ENCODE measurements at regions not wholly inside any gene's neighbourhood (a gene's known extent, or its start where the extent isn't known, plus 50 kb on each side); places are given as distances from the start of the nearest gene placed in this dataset.

GRCh38 chr1:213782941-213783672, 204.7 kb upstream of the PROX1 start:
- no peak for DNase-seq
- intact Hi-C loops (cut with DNase I), result no loop called here

GRCh38 chr1:213783893-213784292, 203.9 kb upstream of the PROX1 start:
- DNase-seq (no peak), FAIRE-seq (no peak)
- Histone ChIP-seq H3K4me1 (ENCODE audit: control insufficient read depth in 2 of 3, insufficient read depth in 2 of 3, low read depth in 1 of 3, low read length in 3 of 3) (no peaks in the 10 kb centered on the region), H3K27ac (ENCODE audit: low read depth in 2 of 2, low read length in 2 of 2) (no peak overlapping the region), H3K9ac (ENCODE audit: low read length in 3 of 3) (no peak overlapping the region), H3K36me3 (ENCODE audit: control insufficient read depth in 2 of 3, insufficient read depth in 3 of 3, low read length in 3 of 3) (no peaks in the 10 kb centered on the region), H3K27me3 (ENCODE audit: control insufficient read depth, insufficient read depth, low read length) (no peaks in the 10 kb centered on the region), H3K4me3 (ENCODE audit: low read length in 3 of 3) (no peak overlapping the region), H3K9me3 (ENCODE audit: control insufficient read depth in 2 of 3, insufficient read depth in 1 of 3, low read length in 3 of 3) (no peaks in the 10 kb centered on the region)
- no peak for TF ChIP-seq CTCF (IDR thresholded peaks at IDR 0.05; ENCODE audit: borderline replicate concordance, extremely low read depth, insufficient read depth)
- intact Hi-C loops (cut with DNase I), result no loop called here

More at GRCh38 chr1:213782941-213783672, 204.7 kb upstream of the PROX1 start:
- H3K4me1 ChIP-seq (ENCODE audit: control insufficient read depth in 2 of 3, insufficient read depth in 2 of 3, low read depth in 1 of 3, low read length in 3 of 3), result no peaks in the 10 kb centered on the region
- no peak for TF ChIP-seq CTCF (IDR thresholded peaks at IDR 0.05; ENCODE audit: borderline replicate concordance, extremely low read depth, insufficient read depth)
- H3K36me3 ChIP-seq (ENCODE audit: control insufficient read depth in 2 of 3, insufficient read depth in 3 of 3, low read length in 3 of 3), result no peaks in the 10 kb centered on the region
- no peaks in the 10 kb centered on the region for H3K9me3 ChIP-seq (ENCODE audit: control insufficient read depth in 2 of 3, insufficient read depth in 1 of 3, low read length in 3 of 3)
- H3K27me3 ChIP-seq (ENCODE audit: control insufficient read depth, insufficient read depth, low read length), result no peaks in the 10 kb centered on the region
- H3K4me3 ChIP-seq (ENCODE audit: low read length in 3 of 3), result no peak overlapping the region
- no peak overlapping the region for H3K27ac ChIP-seq (ENCODE audit: low read depth in 2 of 2, low read length in 2 of 2)
- no peak overlapping the region for H3K9ac ChIP-seq (ENCODE audit: low read length in 3 of 3)
- no peak for FAIRE-seq

- Histone ChIP-seq H3K27me3 (ENCODE audit: control insufficient read depth, insufficient read depth, low read length) (no peaks in the 10 kb centered on the region), H3K9ac (ENCODE audit: low read length in 3 of 3) (no peak overlapping the region), H3K27ac (ENCODE audit: low read depth in 2 of 2, low read length in 2 of 2) (no peak overlapping the region), H3K4me1 (ENCODE audit: control insufficient read depth in 2 of 3, insufficient read depth in 2 of 3, low read depth in 1 of 3, low read length in 3 of 3) (no peaks in the 10 kb centered on the region), H3K9me3 (ENCODE audit: control insufficient read depth in 2 of 3, insufficient read depth in 1 of 3, low read length in 3 of 3) (no peaks in the 10 kb centered on the region), H3K4me3 (ENCODE audit: low read length in 3 of 3) (no peak overlapping the region), H3K36me3 (ENCODE audit: control insufficient read depth in 2 of 3, insufficient read depth in 3 of 3, low read length in 3 of 3) (no peaks in the 10 kb centered on the region)
- FAIRE-seq (no peak), DNase-seq (no peak)
- no peak for TF ChIP-seq CTCF (IDR thresholded peaks at IDR 0.05; ENCODE audit: borderline replicate concordance, extremely low read depth, insufficient read depth)
- intact Hi-C loops (cut with DNase I), result no loop called here
Measured at GRCh38 chr1:213786683-213787082, 201.1 kb upstream of the PROX1 start.

GRCh38 chr1:213790565-213790964, 197.2 kb upstream of the PROX1 start:
- Histone ChIP-seq H3K9me3 (ENCODE audit: control insufficient read depth in 2 of 3, insufficient read depth in 1 of 3, low read length in 3 of 3) (no peaks in the 10 kb centered on the region), H3K9ac (ENCODE audit: low read length in 3 of 3) (no peak overlapping the region), H3K36me3 (ENCODE audit: control insufficient read depth in 2 of 3, insufficient read depth in 3 of 3, low read length in 3 of 3) (no peaks in the 10 kb centered on the region), H3K4me3 (ENCODE audit: low read length in 3 of 3) (no peak overlapping the region), H3K27me3 (ENCODE audit: control insufficient read depth, insufficient read depth, low read length) (no peaks in the 10 kb centered on the region), H3K4me1 (ENCODE audit: control insufficient read depth in 2 of 3, insufficient read depth in 2 of 3, low read depth in 1 of 3, low read length in 3 of 3) (no peaks in the 10 kb centered on the region), H3K27ac (ENCODE audit: low read depth in 2 of 2, low read length in 2 of 2) (no peak overlapping the region)
- no peak for DNase-seq
- no peak for TF ChIP-seq CTCF (IDR thresholded peaks at IDR 0.05; ENCODE audit: borderline replicate concordance, extremely low read depth, insufficient read depth)
- FAIRE-seq, result no peak
- intact Hi-C loops (cut with DNase I), result no loop called here

All from kidney (tissue), 13 donors.